Erythroblast (primary cell): ENCODE measurements at regions not wholly inside any gene's neighbourhood (a gene's known extent, or its start where the extent isn't known, plus 50 kb on each side); places are given as distances from the start of the nearest gene placed in this dataset.

Source experiments
- GATA1 ChIP-seq: IDR thresholded peaks from 2 replicates; pipeline ENCODE4 v1.6.1; 2011; ENCODE audit warnings: low read depth, mild to moderate bottlenecking, control low read depth, low read length, moderate library complexity
- POLR2A ChIP-seq: IDR thresholded peaks from 2 replicates; pipeline ENCODE4 v1.6.1; 2011; ENCODE audit warnings: mild to moderate bottlenecking, low read length

DNA sequence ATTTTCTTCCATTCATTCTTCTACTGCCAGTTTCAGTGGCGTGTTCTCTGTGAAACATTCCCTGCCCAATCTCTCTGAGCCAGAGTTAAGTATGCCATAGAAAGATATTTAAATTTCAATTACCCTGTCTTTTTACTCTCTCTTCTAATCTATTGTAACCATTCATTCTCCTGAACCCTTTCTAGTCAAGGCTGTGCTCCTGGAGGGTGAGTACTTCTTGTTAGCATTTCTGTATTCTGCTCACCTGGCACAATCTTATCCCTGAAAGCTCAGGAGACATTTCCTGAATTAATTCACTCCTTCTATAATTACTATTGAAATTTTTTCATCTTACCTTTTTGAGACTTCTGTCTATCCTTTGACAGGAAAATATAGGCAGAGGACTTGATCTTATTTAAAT lies 271.7 kb downstream of the HGF start:
- no peak for TF ChIP-seq POLR2A
- no peak for TF ChIP-seq GATA1
